ENCODE measurements at regions not wholly inside any gene's neighbourhood (a gene's known extent, or its start where the extent isn't known, plus 50 kb on each side); places are given as distances from the start of the nearest gene placed in this dataset.

- Mint-ChIP-seq H3K4me3 (no peak overlapping the region), H3K4me1 (no peaks in the 10 kb centered on the region), H3K27me3 (peaks cover 7% of the 10 kb centered on the region), H3K27ac (no peak overlapping the region), H3K9me3 (ENCODE audit: low read depth) (no peaks in the 10 kb centered on the region), H3K36me3 (ENCODE audit: low read depth) (no peaks in the 10 kb centered on the region)
- ChIA-PET POLR2A (no interaction called here), CTCF (interaction anchor here (0.7 kb wide), 1 partner anchor 466 kb away, joined by 4 read pairs; no protein-coding TSS in a partner anchor)
- DNase-seq: no peak
- intact Hi-C loops (cut with DNase I, micrococcal nuclease): no loop called here
- no peak for ATAC-seq
These were observed 77.6 kb upstream of the SLC35F4 start for GRCh38 chr14:57943541-57943940.

GRCh38 chr14:57943038-57943437 lies 77.1 kb upstream of the SLC35F4 start:
- H3K27ac Mint-ChIP-seq: no peak overlapping the region
- H3K4me3 Mint-ChIP-seq: no peak overlapping the region
- intact Hi-C loops (cut with DNase I, micrococcal nuclease): no loop called here
- no peak for ATAC-seq
- H3K36me3 Mint-ChIP-seq (ENCODE audit: low read depth): no peaks in the 10 kb centered on the region
- ChIA-PET CTCF (interaction anchor here (0.7 kb wide), 1 partner anchor 465 kb away, joined by 4 read pairs; no protein-coding TSS in a partner anchor), POLR2A (no interaction called here)
- DNase-seq: no peak
- H3K27me3 Mint-ChIP-seq: peaks cover 2% of the 10 kb centered on the region
- no peaks in the 10 kb centered on the region for H3K4me1 Mint-ChIP-seq
- no peaks in the 10 kb centered on the region for H3K9me3 Mint-ChIP-seq (ENCODE audit: low read depth)

- Mint-ChIP-seq H3K27me3 (peaks cover 4% of the 10 kb centered on the region), H3K27ac (no peak overlapping the region), H3K4me3 (no peak overlapping the region), H3K9me3 (ENCODE audit: low read depth) (no peaks in the 10 kb centered on the region), H3K4me1 (no peaks in the 10 kb centered on the region), H3K36me3 (ENCODE audit: low read depth) (no peaks in the 10 kb centered on the region)
- DNase-seq (no peak), ATAC-seq (no peak)
- ChIA-PET POLR2A (no interaction called here), CTCF (no interaction called here)
- intact Hi-C loops (cut with DNase I, micrococcal nuclease): no loop called here
These were observed 73.2 kb upstream of the SLC35F4 start for GRCh38 chr14:57939084-57939483.

GRCh38 chr14:57938533-57938932 lies 72.6 kb upstream of the SLC35F4 start:
- Mint-ChIP-seq H3K4me3 (no peak overlapping the region), H3K27ac (no peak overlapping the region), H3K4me1 (no peaks in the 10 kb centered on the region), H3K27me3 (peaks cover 4% of the 10 kb centered on the region), H3K9me3 (ENCODE audit: low read depth) (no peaks in the 10 kb centered on the region), H3K36me3 (ENCODE audit: low read depth) (no peaks in the 10 kb centered on the region)
- POLR2A ChIA-PET: no interaction called here
- ATAC-seq: no peak
- CTCF ChIA-PET: no interaction called here
- no peak for DNase-seq
- intact Hi-C loops (cut with DNase I, micrococcal nuclease): no loop called here

GRCh38 chr14:57937676-57938075 lies 71.8 kb upstream of the SLC35F4 start:
- H3K9me3 Mint-ChIP-seq (ENCODE audit: low read depth): no peaks in the 10 kb centered on the region
- ATAC-seq: no peak
- intact Hi-C loops (cut with DNase I, micrococcal nuclease): no loop called here
- no peaks in the 10 kb centered on the region for H3K36me3 Mint-ChIP-seq (ENCODE audit: low read depth)
- ChIA-PET CTCF (no interaction called here), POLR2A (no interaction called here)
- no peaks in the 10 kb centered on the region for H3K4me1 Mint-ChIP-seq
- no peak overlapping the region for H3K27ac Mint-ChIP-seq
- H3K27me3 Mint-ChIP-seq: peaks cover 4% of the 10 kb centered on the region
- no peak overlapping the region for H3K4me3 Mint-ChIP-seq
- DNase-seq: no peak

GRCh38 chr14:57933349-57933748 lies 67.5 kb upstream of the SLC35F4 start:
- Mint-ChIP-seq H3K27ac (no peak overlapping the region), H3K27me3 (peaks cover 3% of the 10 kb centered on the region), H3K4me1 (no peaks in the 10 kb centered on the region), H3K36me3 (ENCODE audit: low read depth) (no peaks in the 10 kb centered on the region), H3K4me3 (no peak overlapping the region), H3K9me3 (ENCODE audit: low read depth) (no peaks in the 10 kb centered on the region)
- CTCF ChIA-PET: no interaction called here
- ATAC-seq: no peak
- intact Hi-C loops (cut with DNase I, micrococcal nuclease): no loop called here
- no peak for DNase-seq
- POLR2A ChIA-PET: no interaction called here

GRCh38 chr14:57930241-57930975 lies 64.5 kb upstream of the SLC35F4 start:
- H3K27ac Mint-ChIP-seq: no peak overlapping the region
- no peaks in the 10 kb centered on the region for H3K36me3 Mint-ChIP-seq (ENCODE audit: low read depth)
- DNase-seq (no peak), ATAC-seq (no peak)
- H3K9me3 Mint-ChIP-seq (ENCODE audit: low read depth): no peaks in the 10 kb centered on the region
- intact Hi-C loops (cut with DNase I, micrococcal nuclease): no loop called here
- CTCF ChIA-PET: interaction anchor here (1.6 kb wide), 1 partner anchor 44 kb away, joined by 4 read pairs; no protein-coding TSS in a partner anchor
- H3K4me1 Mint-ChIP-seq: no peaks in the 10 kb centered on the region
- no peak overlapping the region for H3K4me3 Mint-ChIP-seq
- no peaks in the 10 kb centered on the region for H3K27me3 Mint-ChIP-seq
- POLR2A ChIA-PET: no interaction called here

- ATAC-seq: no peak
These were observed 62.8 kb upstream of the SLC35F4 start for GRCh38 chr14:57928732-57929131.

GRCh38 chr14:57921377-57921776 lies 55.5 kb upstream of the SLC35F4 start:
- H3K36me3 Mint-ChIP-seq (ENCODE audit: low read depth): no peaks in the 10 kb centered on the region
- peaks cover 2% of the 10 kb centered on the region for H3K27me3 Mint-ChIP-seq
- H3K4me3 Mint-ChIP-seq: no peak overlapping the region
- no peak for DNase-seq
- intact Hi-C loops (cut with DNase I, micrococcal nuclease): no loop called here
- CTCF ChIA-PET: no interaction called here
- H3K27ac Mint-ChIP-seq: no peak overlapping the region
- no peaks in the 10 kb centered on the region for H3K4me1 Mint-ChIP-seq
- POLR2A ChIA-PET: interaction anchor here (0.6 kb wide), 1 partner anchor 161 kb away, joined by 3 read pairs; no protein-coding TSS in a partner anchor
- no peak for ATAC-seq
- peaks cover 4% of the 10 kb centered on the region for H3K9me3 Mint-ChIP-seq (ENCODE audit: low read depth)

More at GRCh38 chr14:57928732-57929131, 62.8 kb upstream of the SLC35F4 start:
- Mint-ChIP-seq H3K4me3 (no peak overlapping the region), H3K27me3 (no peaks in the 10 kb centered on the region), H3K4me1 (no peaks in the 10 kb centered on the region), H3K36me3 (ENCODE audit: low read depth) (no peaks in the 10 kb centered on the region), H3K9me3 (ENCODE audit: low read depth) (peaks cover 2% of the 10 kb centered on the region), H3K27ac (no peak overlapping the region)
- ChIA-PET CTCF (no interaction called here), POLR2A (no interaction called here)
- intact Hi-C loops (cut with DNase I, micrococcal nuclease): no loop called here
- DNase-seq: no peak

- POLR2A ChIA-PET: no interaction called here
- no peak for ATAC-seq
- no peaks in the 10 kb centered on the region for H3K4me1 Mint-ChIP-seq
- H3K27me3 Mint-ChIP-seq: peaks cover 4% of the 10 kb centered on the region
- no peak overlapping the region for H3K4me3 Mint-ChIP-seq
- no peaks in the 10 kb centered on the region for H3K36me3 Mint-ChIP-seq (ENCODE audit: low read depth)
- DNase-seq: no peak
- CTCF ChIA-PET: no interaction called here
- H3K9me3 Mint-ChIP-seq (ENCODE audit: low read depth): peaks cover 2% of the 10 kb centered on the region
- intact Hi-C loops (cut with DNase I, micrococcal nuclease): no loop called here
- no peak overlapping the region for H3K27ac Mint-ChIP-seq
These were observed 52.9 kb upstream of the SLC35F4 start for GRCh38 chr14:57918791-57919190.

Data from activated CD4-positive, alpha-beta T cell treated with anti-CD3 and anti-CD28 coated beads for 36 hours (primary cell).